AG09309 (cell line): ENCODE measurements at regions not wholly inside any gene's neighbourhood (a gene's known extent, or its start where the extent isn't known, plus 50 kb on each side); places are given as distances from the start of the nearest gene placed in this dataset.

ENCODE experiments used
- DNase-seq: peaks from one replicate; pipeline ENCODE4 v3.0.0-alpha.2; 2010; ENCODE audit warnings: low read depth
- H3K4me3 ChIP-seq: 2 replicates; pipeline ENCODE4 v1.5.1; 2011; ENCODE audit warnings: mild to moderate bottlenecking, low read depth, low read length, moderate library complexity; ENCODE audit not compliant: control insufficient read depth
- CTCF ChIP-seq: IDR thresholded peaks from 2 replicates; pipeline ENCODE4 v1.5.1; 2011; ENCODE audit warnings: mild to moderate bottlenecking, low read depth, low read length, inconsistent platforms; ENCODE audit not compliant: insufficient read depth, control insufficient read depth; ENCODE audit errors: missing control alignments

GRCh38 chr17:77437747-77438146, 297.0 kb downstream of the SEC14L1 start:
- no peak for TF ChIP-seq CTCF
- DNase-seq: no peak
- H3K4me3 ChIP-seq: no peak overlapping the region

- no peak for TF ChIP-seq CTCF
- no peak overlapping the region for H3K4me3 ChIP-seq
- no peak for DNase-seq
Observed at GRCh38 chr17:77438241-77439188, 297.7 kb downstream of the SEC14L1 start.

GRCh38 chr17:77439189-77440018, 298.6 kb downstream of the SEC14L1 start:
- TF ChIP-seq CTCF: no peak
- H3K4me3 ChIP-seq: no peak overlapping the region

DNA sequence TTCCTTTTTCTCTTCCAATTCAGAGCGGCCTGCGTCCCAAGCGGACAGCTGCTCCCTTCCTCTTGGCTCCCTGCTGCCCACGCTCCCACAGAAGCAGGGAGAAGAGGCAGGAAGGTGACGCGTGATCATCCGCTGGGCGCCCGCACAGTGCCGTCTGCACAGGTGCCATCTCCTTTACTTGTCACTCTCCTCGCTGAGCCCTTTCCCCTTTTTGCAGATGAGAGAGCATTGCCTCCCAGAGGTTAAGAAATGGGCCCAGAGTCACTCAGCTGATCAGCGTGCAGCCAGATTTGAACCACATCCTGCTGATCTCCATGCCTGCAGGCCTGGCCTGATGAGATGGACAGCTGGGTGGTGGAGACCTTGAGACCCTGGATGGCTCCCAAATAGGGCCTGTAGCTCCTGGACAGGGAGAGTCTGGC, 299.8 kb downstream of the SEC14L1 start:
- no peak for DNase-seq
- H3K4me3 ChIP-seq: no peak overlapping the region
- TF ChIP-seq CTCF: no peak

More at GRCh38 chr17:77439189-77440018, 298.6 kb downstream of the SEC14L1 start:
- DNase-seq: no peak

GRCh38 chr17:77441130-77441920, 300.6 kb downstream of the SEC14L1 start:
- DNase-seq: no peak
- no peak for TF ChIP-seq CTCF
- H3K4me3 ChIP-seq: no peak overlapping the region

- H3K4me3 ChIP-seq: no peak overlapping the region
- no peak for TF ChIP-seq CTCF
- no peak for DNase-seq
Observed at GRCh38 chr17:77441940-77442339, 301.2 kb downstream of the SEC14L1 start.
